ENCODE measurements at regions not wholly inside any gene's neighbourhood (a gene's known extent, or its start where the extent isn't known, plus 50 kb on each side); places are given as distances from the start of the nearest gene placed in this dataset.

DNA sequence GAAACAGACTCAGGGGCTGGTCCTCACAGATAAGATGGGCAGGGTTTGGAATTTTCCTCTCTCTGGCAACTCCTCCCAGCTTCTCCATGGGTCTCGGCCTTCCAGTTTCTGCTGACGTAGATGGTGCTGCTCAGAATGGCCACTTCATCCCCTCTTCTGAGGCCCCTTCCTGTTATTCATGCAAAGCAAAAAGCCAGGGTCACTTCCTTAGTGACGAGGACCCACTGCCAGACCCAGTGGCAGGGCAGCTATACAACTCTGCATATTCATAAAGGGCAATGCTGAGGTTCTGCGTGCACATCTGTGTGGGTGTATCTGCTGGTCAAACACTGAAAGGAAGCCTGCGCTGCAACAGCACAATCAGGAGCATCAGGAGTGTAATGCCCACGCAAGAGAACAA is 108.8 kb downstream of the WSCD1 start:
- POLR2A ChIA-PET (ENCODE audit: unreplicated experiment), result no interaction called here
- Histone ChIP-seq H3K79me1 (ENCODE audit: low read depth in 1 of 2, low read length in 2 of 2) (no peaks in the 10 kb centered on the region), H3K9me1 (ENCODE audit: insufficient read depth, low read length) (no peaks in the 10 kb centered on the region), H3K4me1 (ENCODE audit: control insufficient read depth, insufficient read depth, low read length) (no peaks in the 10 kb centered on the region), H2AK5ac (ENCODE audit: low read depth, low read length) (no peak overlapping the region), H3K9ac (ENCODE audit: low read depth, low read length) (no peak overlapping the region), H3K9me3 (ENCODE audit: control insufficient read depth, insufficient read depth, low read length) (peaks cover 21% of the 10 kb centered on the region), H2AFZ (replicated peaks; ENCODE audit: low read length, poor library complexity) (no peak overlapping the region), H3K27me3 (ENCODE audit: control insufficient read depth, insufficient read depth, low read length) (no peaks in the 10 kb centered on the region), H2BK120ac (ENCODE audit: low read depth, low read length) (no peak overlapping the region), H3K4me3 (ENCODE audit: insufficient read depth, low read depth, low read length) (no peak overlapping the region), H4K91ac (ENCODE audit: insufficient read depth, low read depth, low read length) (no peak overlapping the region), H4K8ac (ENCODE audit: low read depth in 2 of 2, low read length in 2 of 2) (no peak overlapping the region), H3K4ac (ENCODE audit: low read depth, low read length) (no peak overlapping the region), H2BK15ac (ENCODE audit: low read depth, low read length) (no peak overlapping the region), H3K4me2 (ENCODE audit: low read depth, low read length) (no peak overlapping the region), H2BK20ac (ENCODE audit: low read depth, low read length) (no peak overlapping the region), H3K18ac (ENCODE audit: low read depth, low read length) (no peak overlapping the region), H3K27ac (ENCODE audit: insufficient read depth, low read length) (no peak overlapping the region), H2BK5ac (ENCODE audit: low read depth, low read length, poor library complexity, severe bottlenecking) (no peak overlapping the region), H3K23ac (ENCODE audit: low read depth, low read length) (no peak overlapping the region), H4K20me1 (ENCODE audit: insufficient read depth, low read length) (no peaks in the 10 kb centered on the region), H2AK9ac (replicated peaks; ENCODE audit: low read depth, low read length, poor library complexity) (no peak overlapping the region), H4K5ac (ENCODE audit: low read depth, low read length) (no peak overlapping the region), H3K14ac (replicated peaks; ENCODE audit: low read depth, low read length) (no peak overlapping the region), H3K56ac (ENCODE audit: extremely low read depth, insufficient read depth, low read length) (no peak overlapping the region), H3K36me3 (ENCODE audit: control insufficient read depth, insufficient read depth, low read length) (no peaks in the 10 kb centered on the region)
- in situ Hi-C loops (cut with MboI; ENCODE audit: low sequenced_read_pairs) (loop anchor here (25.0 kb wide), 1 partner anchor 233 kb away; no protein-coding TSS in a partner anchor), dilution Hi-C loops (cut with HindIII; ENCODE audit: low sequenced_read_pairs, unreplicated experiment) (no loop called here), intact Hi-C loops (cut with micrococcal nuclease) (no loop called here)
- TF ChIP-seq RAD21 (IDR thresholded peaks at IDR 0.05; ENCODE audit: low read length), result no peak
- no peak for TF ChIP-seq RCOR1 (IDR thresholded peaks at IDR 0.05; ENCODE audit: insufficient replicate concordance, low read length)
- no peak for TF ChIP-seq MXI1 (IDR thresholded peaks at IDR 0.05; ENCODE audit: borderline replicate concordance, low read depth, low read length)
- TF ChIP-seq FOS (IDR thresholded peaks at IDR 0.05; ENCODE audit: low read depth, low read length), result no peak
- no peak for TF ChIP-seq NFE2L2 (IDR thresholded peaks at IDR 0.05; ENCODE audit: low read depth, low read length)
- TF ChIP-seq MAZ (IDR thresholded peaks at IDR 0.05; ENCODE audit: borderline replicate concordance, low read depth, low read length), result no peak
- no peak for TF ChIP-seq MAFK (IDR thresholded peaks at IDR 0.05; ENCODE audit: low read depth, low read length)
- no peak for TF ChIP-seq RFX5 (IDR thresholded peaks at IDR 0.05; ENCODE audit: low read depth, low read length)
- TF ChIP-seq CHD1 (IDR thresholded peaks at IDR 0.05; ENCODE audit: low read depth, low read length), result no peak
- no peak for TF ChIP-seq POLR2A (IDR thresholded peaks at IDR 0.05; ENCODE audit: low read depth, low read length)
- TF ChIP-seq SMC3 (IDR thresholded peaks at IDR 0.05; ENCODE audit: low read depth, low read length), result no peak
- TF ChIP-seq, protein P1, sequence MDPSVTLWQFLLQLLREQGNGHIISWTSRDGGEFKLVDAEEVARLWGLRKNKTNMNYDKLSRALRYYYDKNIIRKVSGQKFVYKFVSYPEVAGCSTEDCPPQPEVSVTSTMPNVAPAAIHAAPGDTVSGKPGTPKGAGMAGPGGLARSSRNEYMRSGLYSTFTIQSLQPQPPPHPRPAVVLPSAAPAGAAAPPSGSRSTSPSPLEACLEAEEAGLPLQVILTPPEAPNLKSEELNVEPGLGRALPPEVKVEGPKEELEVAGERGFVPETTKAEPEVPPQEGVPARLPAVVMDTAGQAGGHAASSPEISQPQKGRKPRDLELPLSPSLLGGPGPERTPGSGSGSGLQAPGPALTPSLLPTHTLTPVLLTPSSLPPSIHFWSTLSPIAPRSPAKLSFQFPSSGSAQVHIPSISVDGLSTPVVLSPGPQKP (IDR thresholded peaks at IDR 0.05; ENCODE audit: borderline replicate concordance, low read depth, low read length), result no peak
- no peak for TF ChIP-seq CEBPB (IDR thresholded peaks at IDR 0.05; ENCODE audit: low read depth, low read length)
- TF ChIP-seq, protein P2, sequence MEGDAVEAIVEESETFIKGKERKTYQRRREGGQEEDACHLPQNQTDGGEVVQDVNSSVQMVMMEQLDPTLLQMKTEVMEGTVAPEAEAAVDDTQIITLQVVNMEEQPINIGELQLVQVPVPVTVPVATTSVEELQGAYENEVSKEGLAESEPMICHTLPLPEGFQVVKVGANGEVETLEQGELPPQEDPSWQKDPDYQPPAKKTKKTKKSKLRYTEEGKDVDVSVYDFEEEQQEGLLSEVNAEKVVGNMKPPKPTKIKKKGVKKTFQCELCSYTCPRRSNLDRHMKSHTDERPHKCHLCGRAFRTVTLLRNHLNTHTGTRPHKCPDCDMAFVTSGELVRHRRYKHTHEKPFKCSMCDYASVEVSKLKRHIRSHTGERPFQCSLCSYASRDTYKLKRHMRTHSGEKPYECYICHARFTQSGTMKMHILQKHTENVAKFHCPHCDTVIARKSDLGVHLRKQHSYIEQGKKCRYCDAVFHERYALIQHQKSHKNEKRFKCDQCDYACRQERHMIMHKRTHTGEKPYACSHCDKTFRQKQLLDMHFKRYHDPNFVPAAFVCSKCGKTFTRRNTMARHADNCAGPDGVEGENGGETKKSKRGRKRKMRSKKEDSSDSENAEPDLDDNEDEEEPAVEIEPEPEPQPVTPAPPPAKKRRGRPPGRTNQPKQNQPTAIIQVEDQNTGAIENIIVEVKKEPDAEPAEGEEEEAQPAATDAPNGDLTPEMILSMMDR (conservative IDR thresholded peaks at IDR 0.05; ENCODE audit: low read depth, low read length), result no peak
- no TSS peak for BruUV-seq (replicated peaks)
- no CpG with 5 or more reads among the region's 6 CpGs for WGBS, 2 experiments (ENCODE audit: extremely low coverage in 2 of 2, insufficient read length in 1 of 2)
- ATAC-seq (ENCODE audit: low read depth) (no peak), DNase-seq (no peak)
- CTCF ChIA-PET, result no interaction called here

Measured in IMR-90 (cell line).